Choroid plexus epithelial cell (primary cell): ENCODE measurements at regions not wholly inside any gene's neighbourhood (a gene's known extent, or its start where the extent isn't known, plus 50 kb on each side); places are given as distances from the start of the nearest gene placed in this dataset.
A peak's percentile ranks its signal among the peaks of the same experiment; 100 is the strongest.

Experiments used
- DNase-seq: peaks from one replicate; pipeline ENCODE4 v3.0.0-alpha.2; 2010; ENCODE audit warnings: low read depth
- H3K4me3 ChIP-seq: 2 replicates; pipeline ENCODE4 v1.5.1; 2011; ENCODE audit warnings: low read depth, mild to moderate bottlenecking, control low read depth, low read length, moderate library complexity
- CTCF ChIP-seq: conservative IDR thresholded peaks from 2 replicates; pipeline ENCODE4 v1.5.1; 2011; ENCODE audit warnings: low read depth, mild to moderate bottlenecking, control low read depth, inconsistent platforms, low read length, moderate library complexity

- no peak for TF ChIP-seq CTCF
- H3K4me3 ChIP-seq = no peak overlapping the region
Measured at GRCh38 chr15:29208836-29209235, 60.8 kb downstream of the NSMCE3 start.

GRCh38 chr15:29208352-29208751 is 61.3 kb downstream of the NSMCE3 start:
- DNase-seq = peak; percentile 57
- no peak overlapping the region for H3K4me3 ChIP-seq
- peak; percentile 34 for TF ChIP-seq CTCF

More at GRCh38 chr15:29208836-29209235, 60.8 kb downstream of the NSMCE3 start:
- DNase-seq = no peak

- DNase-seq = no peak
- TF ChIP-seq CTCF = no peak
- H3K4me3 ChIP-seq = no peak overlapping the region
Measured at GRCh38 chr15:29207758-29208108, 61.9 kb downstream of the NSMCE3 start.

GRCh38 chr15:29207027-29207757 is 62.4 kb downstream of the NSMCE3 start:
- no peak for TF ChIP-seq CTCF
- DNase-seq = no peak
- H3K4me3 ChIP-seq = no peak overlapping the region

GRCh38 chr15:29205186-29205585 is 64.4 kb downstream of the NSMCE3 start:
- H3K4me3 ChIP-seq = no peak overlapping the region
- TF ChIP-seq CTCF = no peak
- no peak for DNase-seq

- no peak for DNase-seq
- TF ChIP-seq CTCF = no peak
- H3K4me3 ChIP-seq = no peak overlapping the region
Measured at GRCh38 chr15:29204369-29204755, 65.3 kb downstream of the NSMCE3 start.

GRCh38 chr15:29203718-29204368 is 65.8 kb downstream of the NSMCE3 start:
- H3K4me3 ChIP-seq = no peak overlapping the region
- TF ChIP-seq CTCF = no peak
- DNase-seq = no peak
